H9 (cell line): ENCODE measurements at regions not wholly inside any gene's neighbourhood (a gene's known extent, or its start where the extent isn't known, plus 50 kb on each side); places are given as distances from the start of the nearest gene placed in this dataset.

Experiments
- DNase-seq: peaks from one replicate; pipeline ENCODE4 v3.0.0-alpha.2; 2017
- H2AFZ ChIP-seq: one replicate; pipeline ENCODE4 v1.6.1; 2013; ENCODE audit warnings: mild to moderate bottlenecking, low read length, control low read depth, moderate library complexity
- H2AK5ac ChIP-seq: 2 replicates; pipeline ENCODE4 v1.6.1; 2013; ENCODE audit warnings: low read length, control low read depth, mixed read lengths; ENCODE audit not compliant: insufficient read length
- H2BK120ac ChIP-seq: one replicate; pipeline ENCODE4 v1.6.1; 2013; ENCODE audit warnings: low read depth, mild to moderate bottlenecking, low read length, control low read depth, inconsistent platforms; ENCODE audit not compliant: poor library complexity, severe bottlenecking
- H2BK12ac ChIP-seq: 2 replicates; pipeline ENCODE4 v1.6.1; 2013; ENCODE audit warnings: low read length, control low read depth, mixed read lengths, low read depth; ENCODE audit not compliant: insufficient read length
- H2BK15ac ChIP-seq: 2 replicates; pipeline ENCODE4 v1.6.1; 2013; ENCODE audit warnings: low read depth, low read length, control low read depth
- H2BK20ac ChIP-seq: one replicate; pipeline ENCODE4 v1.6.1; 2013; ENCODE audit warnings: low read depth, mild to moderate bottlenecking, low read length, control low read depth, inconsistent platforms; ENCODE audit not compliant: poor library complexity, severe bottlenecking
- H2BK5ac ChIP-seq: 2 replicates; pipeline ENCODE4 v1.6.1; 2013; ENCODE audit warnings: low read length, control low read depth, mixed read lengths; ENCODE audit not compliant: insufficient read length
- H3K14ac ChIP-seq: 2 replicates; pipeline ENCODE4 v1.6.1; 2013; ENCODE audit warnings: low read length, control low read depth; ENCODE audit not compliant: insufficient read depth
- H3K18ac ChIP-seq: 2 replicates; pipeline ENCODE4 v1.6.1; 2013; ENCODE audit warnings: low read depth, mild to moderate bottlenecking, mixed read lengths, low read length, control low read depth; ENCODE audit not compliant: insufficient read length
- H3K23ac ChIP-seq: 2 replicates; pipeline ENCODE4 v1.6.1; 2013; ENCODE audit warnings: low read length, control low read depth, mixed read lengths, low read depth; ENCODE audit not compliant: insufficient read length
- H3K23me2 ChIP-seq: 2 replicates; pipeline ENCODE4 v1.6.1; 2013; ENCODE audit warnings: low read depth, mild to moderate bottlenecking, mixed read lengths, low read length, control low read depth; ENCODE audit not compliant: insufficient read length, poor library complexity, severe bottlenecking
- H3K27ac ChIP-seq: 2 replicates; pipeline ENCODE4 v1.5.1; 2013; ENCODE audit warnings: low read length, control low read depth, mixed read lengths, low read depth; ENCODE audit not compliant: insufficient read length
- H3K27me3 ChIP-seq: 2 replicates; pipeline ENCODE4 v1.6.1; 2013; ENCODE audit warnings: low read length, control low read depth, inconsistent platforms; ENCODE audit not compliant: insufficient read depth
- H3K4ac ChIP-seq: 2 replicates; pipeline ENCODE4 v1.6.1; 2013; ENCODE audit warnings: low read depth, mild to moderate bottlenecking, control low read depth, inconsistent platforms, low read length, moderate library complexity
- H3K4me1 ChIP-seq: 2 replicates; pipeline ENCODE4 v1.6.1; 2013; ENCODE audit warnings: low read length, control low read depth, inconsistent platforms; ENCODE audit not compliant: insufficient read depth
- H3K4me2 ChIP-seq: 2 replicates; pipeline ENCODE4 v1.6.1; 2013; ENCODE audit warnings: low read length, control low read depth, mixed read lengths; ENCODE audit not compliant: insufficient read length, insufficient read depth
- H3K56ac ChIP-seq: 2 replicates; pipeline ENCODE4 v1.6.1; 2013; ENCODE audit warnings: low read depth, mild to moderate bottlenecking, mixed read lengths, low read length, control low read depth; ENCODE audit not compliant: insufficient read length
- H3K79me1 ChIP-seq: 2 replicates; pipeline ENCODE4 v1.6.1; 2013; ENCODE audit warnings: low read depth, mild to moderate bottlenecking, moderate library complexity, low read length, control low read depth, inconsistent platforms; ENCODE audit not compliant: insufficient read depth, poor library complexity, severe bottlenecking
- H3K79me2 ChIP-seq: 2 replicates; pipeline ENCODE4 v1.6.1; 2013; ENCODE audit warnings: low read length, control low read depth, inconsistent platforms; ENCODE audit not compliant: insufficient read depth
- H3K9ac ChIP-seq: 2 replicates; pipeline ENCODE4 v1.6.1; 2013; ENCODE audit warnings: low read length, control low read depth, mixed read lengths; ENCODE audit not compliant: insufficient read length; ENCODE audit errors: extremely low read depth
- H3K9me3 ChIP-seq: one replicate; pipeline ENCODE4 v1.6.1; 2013; ENCODE audit warnings: low read depth, low read length, inconsistent platforms; ENCODE audit not compliant: control insufficient read depth
- H3T11ph ChIP-seq: one replicate; pipeline ENCODE4 v1.6.1; 2013; ENCODE audit warnings: mild to moderate bottlenecking, low read length, control low read depth, inconsistent platforms
- H4K20me1 ChIP-seq: one replicate; pipeline ENCODE4 v1.6.1; 2013; ENCODE audit not compliant: control insufficient read depth, insufficient read length, insufficient read depth
- H4K5ac ChIP-seq: 2 replicates; pipeline ENCODE4 v1.6.1; 2013; ENCODE audit warnings: low read depth, mild to moderate bottlenecking, mixed read lengths, low read length, control low read depth; ENCODE audit not compliant: insufficient read length
- H4K8ac ChIP-seq: replicated peaks from 2 replicates; pipeline ENCODE4 v1.6.1; 2013; ENCODE audit warnings: low read length, control low read depth, mixed read lengths, low read depth; ENCODE audit not compliant: insufficient read length
- H4K91ac ChIP-seq: 2 replicates; pipeline ENCODE4 v1.6.1; 2013; ENCODE audit warnings: low read depth, mild to moderate bottlenecking, moderate library complexity, mixed read lengths, low read length, control low read depth; ENCODE audit not compliant: insufficient read length
- H3K27ac Mint-ChIP-seq, 3 experiments: 2 replicates in 2 of 3; 3 replicates in 1 of 3; pipeline ENCODE4 v1.8.0; 2020 to 2021; ENCODE audit warnings: mixed read lengths in 3 of 3, mild to moderate bottlenecking in 1 of 3, moderate library complexity in 1 of 3
- H3K27me3 Mint-ChIP-seq: 2 replicates; pipeline ENCODE4 v1.8.0; 2021; ENCODE audit warnings: low read depth, mild to moderate bottlenecking, moderate library complexity, mixed read lengths
- H3K36me3 Mint-ChIP-seq, 3 experiments: 2 replicates in 2 of 3; 3 replicates in 1 of 3; pipeline ENCODE4 v1.8.0; 2020 to 2021; ENCODE audit warnings: low read depth in 3 of 3, mixed read lengths in 3 of 3; ENCODE audit not compliant: insufficient read depth in 1 of 3
- H3K4me1 Mint-ChIP-seq, 2 experiments: 2 replicates each; pipeline ENCODE4 v1.8.0; 2020; ENCODE audit warnings: mixed read lengths in 2 of 2
- H3K4me3 Mint-ChIP-seq, 2 experiments: 2 replicates in 1 of 2; 3 replicates in 1 of 2; pipeline ENCODE4 v1.8.0; 2020 to 2021; ENCODE audit warnings: mild to moderate bottlenecking in 2 of 2, mixed read lengths in 2 of 2, moderate library complexity in 1 of 2
- H3K9me3 Mint-ChIP-seq, 2 experiments: 2 replicates in 1 of 2; 3 replicates in 1 of 2; pipeline ENCODE4 v1.8.0; 2020; ENCODE audit warnings: mild to moderate bottlenecking in 2 of 2, mixed read lengths in 2 of 2, moderate library complexity in 1 of 2
- CTCF ChIP-seq: fragments of 200-600 bp; sonication (generic); conservative IDR thresholded peaks from 3 replicates; pipeline ENCODE4 v1.8.0; 2021; ENCODE audit warnings: antibody characterized with exemption, mild to moderate bottlenecking
- WGBS: extraction: QIAGEN DNeasy Blood & Tissue Kit; methylation state at CpG from one replicate; pipeline ENCODE4 v1.1.7; 2013; ENCODE audit warnings: missing lambda C conversion rate, low lambda C conversion rate, mixed read lengths; ENCODE audit not compliant: insufficient read length; ENCODE audit errors: extremely low coverage; 5-methylcytosine and 5-hydroxymethylcytosine counted together

GRCh38 chr10:54853883-54854282, 52.9 kb upstream of the PCDH15 start:
- Mint-ChIP-seq H3K27me3 (no peaks in the 10 kb centered on the region), H3K27ac (no peak overlapping the region), H3K4me1 (no peaks in the 10 kb centered on the region), H3K36me3 (no peaks in the 10 kb centered on the region), H3K9me3 (no peaks in the 10 kb centered on the region), H3K4me3 (no peak overlapping the region)
- H4K8ac ChIP-seq: no peak overlapping the region
- H3K9ac ChIP-seq: no peak overlapping the region
- no peak overlapping the region for H2BK20ac ChIP-seq
- no peak overlapping the region for H2BK12ac ChIP-seq
- H3K27ac ChIP-seq: no peak overlapping the region
- H4K20me1 ChIP-seq: no peaks in the 10 kb centered on the region
- TF ChIP-seq CTCF: no peak
- no peak for DNase-seq
- H3K79me1 ChIP-seq: no peaks in the 10 kb centered on the region
- no CpG with 5 or more reads among the region's 6 CpGs for WGBS
- no peaks in the 10 kb centered on the region for H3K9me3 ChIP-seq
- H3K23ac ChIP-seq: no peak overlapping the region
- no peak overlapping the region for H2BK120ac ChIP-seq
- H3K23me2 ChIP-seq: no peaks in the 10 kb centered on the region
- H2BK5ac ChIP-seq: no peak overlapping the region
- no peak overlapping the region for H2BK15ac ChIP-seq
- H3T11ph ChIP-seq: no peak overlapping the region
- H2AFZ ChIP-seq: no peak overlapping the region
- H3K18ac ChIP-seq: no peak overlapping the region
- H3K4ac ChIP-seq: no peak overlapping the region
- H3K56ac ChIP-seq: no peak overlapping the region
- no peaks in the 10 kb centered on the region for H3K79me2 ChIP-seq
- no peaks in the 10 kb centered on the region for H3K27me3 ChIP-seq
- no peak overlapping the region for H4K91ac ChIP-seq
- H3K14ac ChIP-seq: no peak overlapping the region
- H3K4me1 ChIP-seq: no peaks in the 10 kb centered on the region
- H4K5ac ChIP-seq: no peak overlapping the region
- H3K4me2 ChIP-seq: no peak overlapping the region
- no peak overlapping the region for H2AK5ac ChIP-seq
